HG02840 (cell line): ENCODE measurements at regions not wholly inside any gene's neighbourhood (a gene's known extent, or its start where the extent isn't known, plus 50 kb on each side); places are given as distances from the start of the nearest gene placed in this dataset.

ENCODE experiments used
- ATAC-seq: cut with Tn5 transposase; IDR thresholded peaks from one replicate; pipeline ENCODE4 v1.9.1; 2021; ENCODE audit warnings: mild to moderate bottlenecking, moderate library complexity, moderate number of reproducible peaks; ENCODE audit not compliant: unreplicated experiment, low FRiP score

DNA sequence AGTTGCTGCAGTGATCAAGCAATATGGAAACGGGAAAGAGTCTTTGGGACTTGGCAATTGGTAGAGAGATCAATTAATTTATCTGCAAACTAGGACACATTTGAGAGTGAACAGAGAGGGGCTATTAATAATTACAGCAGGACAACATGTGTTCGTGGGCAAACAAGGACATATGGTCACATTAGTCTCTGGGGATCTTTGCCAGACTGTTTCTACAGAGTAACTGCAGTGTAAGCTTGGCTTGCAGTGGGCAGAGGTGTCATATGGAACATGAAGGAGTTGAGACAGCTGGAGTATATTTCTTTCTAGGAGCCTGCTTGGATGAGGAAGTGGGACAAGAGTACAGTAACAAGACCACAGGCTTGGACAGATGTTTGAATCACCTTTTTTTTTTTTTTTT lies 232.1 kb upstream of the LYZL1 start:
- no peak for ATAC-seq

DNA sequence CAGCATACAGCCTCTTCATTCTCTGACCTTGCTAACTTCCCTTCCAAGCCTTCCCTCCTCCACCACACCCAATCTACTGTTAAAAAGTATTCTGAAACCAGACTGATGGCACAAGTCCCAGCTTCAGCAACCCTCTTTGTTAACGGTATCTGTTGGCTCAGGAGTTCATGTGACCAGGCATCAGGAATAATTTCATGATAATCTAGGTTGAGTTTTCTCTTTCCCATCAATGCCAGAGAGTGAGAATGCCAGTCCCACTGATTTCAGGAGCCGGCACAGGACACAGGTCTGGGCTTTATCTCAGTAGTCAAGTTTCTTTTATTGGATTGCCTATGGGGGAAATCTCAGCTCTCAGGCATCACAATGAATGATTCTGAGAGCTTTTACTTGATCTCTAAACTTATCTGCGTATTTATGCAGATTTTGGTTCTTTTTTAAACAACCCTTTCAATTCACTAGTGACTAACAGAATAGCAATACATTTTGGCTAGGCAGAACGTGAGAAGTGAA lies 231.0 kb upstream of the LYZL1 start:
- ATAC-seq = no peak

DNA sequence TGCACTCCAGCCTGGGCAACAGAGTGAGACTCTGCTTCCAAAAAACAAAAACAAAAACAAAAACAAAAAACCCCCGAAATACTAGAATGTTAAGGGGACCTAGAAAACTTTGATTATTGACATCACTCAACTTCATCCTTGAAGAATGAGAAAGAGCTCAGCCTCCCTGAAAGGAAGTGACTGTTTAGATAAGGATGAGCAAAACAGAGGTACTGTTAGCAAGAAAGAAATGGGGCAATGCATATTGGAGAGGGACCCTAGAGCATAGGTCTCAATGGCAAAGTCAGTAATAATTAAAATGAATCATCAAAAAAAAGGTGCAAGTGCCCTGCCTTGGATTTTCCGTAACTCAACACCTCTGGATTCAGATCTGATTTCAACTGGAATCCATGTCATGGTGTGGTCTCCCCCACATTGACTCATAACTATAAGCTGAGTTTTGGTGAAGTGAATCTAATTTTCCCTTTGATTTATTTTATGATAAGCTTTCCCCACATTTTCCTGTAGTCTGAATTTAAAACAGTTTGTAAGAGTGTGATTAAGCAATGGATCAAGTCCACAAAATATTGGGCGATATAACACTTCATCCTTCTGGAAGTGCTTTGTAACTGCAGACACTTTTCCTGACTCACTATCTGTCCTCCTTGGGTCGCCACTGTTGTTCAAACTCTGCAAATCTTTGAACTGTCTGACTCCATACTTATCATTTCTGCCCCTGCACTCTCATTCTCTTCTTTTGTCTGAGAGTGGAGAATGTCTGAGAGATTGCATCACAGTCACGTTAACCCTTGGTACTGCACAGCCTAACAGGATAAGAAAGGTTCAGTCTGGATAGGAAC lies 224.8 kb upstream of the LYZL1 start:
- ATAC-seq = no peak

DNA sequence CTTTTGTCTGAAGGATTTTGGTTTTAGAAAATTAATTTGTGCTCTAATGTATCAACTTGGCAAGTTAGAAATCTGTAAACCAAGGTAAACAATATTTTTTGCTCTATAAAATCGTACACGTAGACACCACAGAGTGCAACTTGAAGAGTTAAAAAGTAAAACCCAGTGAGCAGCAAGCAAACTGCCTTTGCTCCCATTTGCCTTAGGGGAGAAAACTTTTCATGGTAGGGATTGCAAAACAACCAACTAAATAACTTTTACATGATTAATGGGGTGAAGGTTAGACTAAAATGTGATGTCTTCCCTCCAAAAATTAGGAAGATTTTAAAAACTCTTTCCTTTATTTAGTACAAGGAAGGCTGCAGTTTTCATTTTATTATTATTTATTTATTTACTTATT lies 224.2 kb upstream of the LYZL1 start:
- no peak for ATAC-seq

DNA sequence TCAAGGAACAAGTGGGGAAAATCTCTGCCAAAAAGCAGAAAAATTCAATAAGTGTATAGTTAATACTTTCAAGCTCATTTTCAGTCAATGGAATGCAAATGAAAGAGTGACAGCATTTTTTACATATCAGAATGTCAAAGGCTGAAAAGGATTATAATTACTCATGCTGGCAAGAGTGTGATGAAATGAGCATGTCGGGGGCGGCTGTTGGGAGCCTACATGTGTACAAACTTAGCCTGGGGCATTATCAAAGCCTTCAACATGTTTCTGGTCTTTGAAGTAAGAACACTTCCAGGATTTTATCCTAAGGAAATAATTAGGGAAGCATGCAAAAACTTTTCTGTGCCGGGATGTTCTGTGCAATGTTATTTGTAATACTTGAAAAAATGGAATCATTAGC lies 221.7 kb upstream of the LYZL1 start:
- no peak for ATAC-seq

DNA sequence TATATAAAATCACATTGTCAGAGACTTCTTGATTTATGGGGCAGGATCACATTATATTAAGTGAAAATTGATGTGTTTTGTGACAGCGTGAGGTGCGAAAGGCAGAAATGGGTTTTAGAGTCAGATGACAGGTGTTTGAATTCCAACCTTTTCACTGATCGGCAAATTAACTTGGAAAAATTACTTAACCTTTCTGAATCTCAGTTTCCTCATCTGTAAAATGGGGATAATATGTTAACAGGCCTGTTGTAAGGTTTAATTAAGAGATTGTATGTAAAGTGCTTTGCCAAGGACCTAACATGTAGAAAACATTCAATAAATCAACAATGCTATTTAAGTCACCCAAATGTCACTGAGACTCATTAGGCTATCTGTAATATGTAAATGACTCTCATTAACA lies 221.2 kb upstream of the LYZL1 start:
- ATAC-seq = no peak

DNA sequence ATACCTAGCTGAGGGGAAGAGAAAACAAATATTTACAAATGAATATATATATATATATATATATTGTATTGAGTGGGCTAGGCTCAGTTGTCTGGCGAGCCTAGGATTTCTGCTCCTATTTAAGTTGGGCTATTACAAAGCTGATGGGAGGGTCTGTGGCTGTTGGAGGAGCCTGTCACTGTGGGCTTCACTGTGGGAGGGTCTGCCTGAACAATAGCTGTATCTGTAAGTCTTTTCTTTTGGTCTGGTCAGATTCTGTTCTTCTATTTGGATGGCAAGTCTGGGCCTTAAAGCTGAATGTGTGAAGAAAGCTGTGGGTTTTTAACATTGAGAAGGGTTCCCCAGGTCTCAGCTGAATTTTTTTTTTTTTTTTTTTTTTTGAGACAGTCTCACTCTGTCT lies 220.6 kb upstream of the LYZL1 start:
- ATAC-seq = no peak

DNA sequence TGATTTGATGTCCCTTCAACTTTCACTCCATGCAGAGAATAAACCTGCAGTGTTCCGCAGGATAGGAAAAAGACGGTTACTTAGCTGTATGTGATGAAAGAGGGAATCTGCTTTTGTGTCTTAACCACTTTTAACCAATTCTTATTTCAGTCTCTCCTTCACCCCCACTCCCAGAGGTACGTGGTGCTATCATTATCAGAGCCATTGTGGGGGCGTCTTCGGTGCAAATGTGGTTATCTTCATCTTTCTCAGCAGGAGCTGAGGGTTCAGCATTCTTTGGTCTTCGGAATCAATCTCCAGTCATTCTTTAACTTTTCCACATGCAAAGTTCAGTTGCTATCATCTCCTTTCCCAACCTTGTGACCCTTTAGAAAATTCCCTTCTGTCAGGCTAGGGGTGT lies 219.9 kb upstream of the LYZL1 start:
- no peak for ATAC-seq

DNA sequence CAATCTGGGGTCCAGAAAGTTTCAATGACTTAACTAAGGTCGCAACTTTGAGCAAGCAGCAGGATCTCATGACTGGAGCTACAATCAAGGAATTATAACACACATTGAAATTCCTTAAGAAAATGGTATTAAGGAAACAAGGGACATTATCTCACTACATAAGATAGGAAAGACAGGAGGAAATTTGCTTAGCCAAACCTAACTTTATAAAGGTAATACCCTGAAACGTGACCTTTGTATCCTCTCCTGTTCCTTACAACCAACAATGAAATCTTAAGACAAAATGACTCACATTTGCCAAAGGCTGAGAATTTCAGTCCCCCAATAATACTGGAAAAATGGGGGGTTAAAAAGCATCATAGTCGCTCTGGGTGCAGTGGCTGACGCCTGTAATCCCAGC lies 218.9 kb upstream of the LYZL1 start:
- no peak for ATAC-seq

DNA sequence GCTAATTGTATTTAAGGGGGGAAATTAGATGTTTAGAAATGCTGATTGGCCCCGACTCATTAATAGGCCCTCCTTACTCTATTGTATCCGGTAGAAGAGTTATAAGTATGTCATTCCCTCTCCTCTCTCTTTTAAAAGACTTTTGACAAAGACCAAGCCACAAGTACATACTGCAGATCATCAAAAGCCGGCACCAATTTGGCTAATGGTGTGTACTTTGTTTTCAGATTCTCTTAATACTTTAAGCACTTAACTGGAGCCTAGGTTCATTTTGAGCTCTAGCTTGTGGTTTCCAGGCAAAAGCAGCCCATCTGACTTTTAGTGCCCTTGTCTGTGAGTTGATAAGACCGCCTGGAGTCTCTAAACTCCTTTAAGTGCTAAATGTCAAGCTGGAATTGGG lies 210.0 kb upstream of the LYZL1 start:
- ATAC-seq = no peak

DNA sequence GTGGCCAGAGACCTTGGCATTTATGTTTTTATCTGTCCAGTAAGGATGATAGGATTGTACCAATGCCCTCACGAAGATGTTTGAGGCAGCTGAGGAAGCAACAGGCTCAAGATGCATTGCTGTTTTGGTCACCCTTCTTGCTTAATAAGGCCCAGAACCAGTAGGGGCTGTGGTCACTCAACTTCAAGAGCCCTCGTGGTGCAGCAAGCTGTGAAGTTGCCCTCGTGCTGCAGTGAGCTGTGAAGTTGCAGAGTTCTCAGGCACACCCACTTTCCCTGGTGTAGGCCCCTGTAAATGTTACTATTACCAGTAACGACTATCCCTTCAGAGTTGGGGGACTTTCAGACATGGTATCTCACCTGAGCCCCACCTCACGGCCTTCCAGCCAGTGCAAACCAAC lies 207.6 kb upstream of the LYZL1 start:
- ATAC-seq = no peak

DNA sequence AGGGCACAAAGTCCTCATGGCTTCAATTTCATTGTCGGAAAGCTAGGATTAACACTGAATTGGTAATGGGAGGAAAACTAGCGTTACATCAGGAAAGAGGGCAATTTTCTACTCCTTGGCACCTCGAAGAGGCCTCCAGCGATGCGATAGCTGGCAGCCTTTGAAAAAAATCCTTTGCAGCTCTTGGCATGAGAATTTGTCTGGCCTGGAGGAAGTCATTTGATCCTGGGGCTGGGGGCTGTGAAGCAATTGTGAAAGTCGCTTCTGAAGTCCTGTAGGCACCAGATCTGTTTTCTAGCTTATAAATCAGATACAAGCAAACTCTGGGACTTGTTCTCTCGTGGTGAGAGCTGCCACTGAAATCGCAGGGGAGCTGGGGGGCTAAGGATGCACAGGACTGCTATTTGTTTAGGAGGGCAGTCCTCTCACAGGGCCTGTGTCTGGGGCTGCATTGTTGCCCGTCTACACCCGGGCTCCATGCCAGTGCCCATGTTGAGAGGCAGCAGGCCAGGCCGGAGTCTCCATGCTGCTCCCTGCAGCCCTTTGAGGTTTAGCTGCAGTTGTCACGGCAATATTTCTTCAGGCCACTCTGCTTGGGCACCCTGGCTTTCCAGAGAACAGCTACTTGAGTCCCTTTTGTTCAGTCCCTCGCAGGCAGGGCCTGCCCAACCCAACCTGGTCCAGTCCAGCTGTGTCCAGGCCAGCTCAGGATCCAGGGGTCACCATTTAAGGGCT lies 206.8 kb upstream of the LYZL1 start:
- no peak for ATAC-seq

DNA sequence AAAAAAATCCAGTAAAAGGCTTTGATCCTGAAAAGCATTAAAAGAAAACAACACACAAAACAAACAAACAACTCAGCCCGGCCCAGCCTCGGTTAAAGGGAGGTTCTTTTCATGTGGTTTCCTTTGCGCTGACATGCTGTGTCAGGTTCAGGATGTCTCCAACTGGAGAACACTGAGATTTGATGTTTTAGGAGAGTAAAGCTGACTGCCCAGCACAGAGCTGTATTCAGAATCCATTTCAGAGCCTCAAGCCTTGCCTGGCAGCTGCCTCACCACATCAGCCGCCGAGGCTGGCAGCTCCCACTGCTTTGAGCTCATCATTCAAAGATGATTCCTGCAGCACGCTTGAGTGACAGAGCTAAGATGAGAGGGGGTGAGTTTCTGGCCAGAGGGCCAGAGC lies 205.8 kb upstream of the LYZL1 start:
- ATAC-seq = no peak

DNA sequence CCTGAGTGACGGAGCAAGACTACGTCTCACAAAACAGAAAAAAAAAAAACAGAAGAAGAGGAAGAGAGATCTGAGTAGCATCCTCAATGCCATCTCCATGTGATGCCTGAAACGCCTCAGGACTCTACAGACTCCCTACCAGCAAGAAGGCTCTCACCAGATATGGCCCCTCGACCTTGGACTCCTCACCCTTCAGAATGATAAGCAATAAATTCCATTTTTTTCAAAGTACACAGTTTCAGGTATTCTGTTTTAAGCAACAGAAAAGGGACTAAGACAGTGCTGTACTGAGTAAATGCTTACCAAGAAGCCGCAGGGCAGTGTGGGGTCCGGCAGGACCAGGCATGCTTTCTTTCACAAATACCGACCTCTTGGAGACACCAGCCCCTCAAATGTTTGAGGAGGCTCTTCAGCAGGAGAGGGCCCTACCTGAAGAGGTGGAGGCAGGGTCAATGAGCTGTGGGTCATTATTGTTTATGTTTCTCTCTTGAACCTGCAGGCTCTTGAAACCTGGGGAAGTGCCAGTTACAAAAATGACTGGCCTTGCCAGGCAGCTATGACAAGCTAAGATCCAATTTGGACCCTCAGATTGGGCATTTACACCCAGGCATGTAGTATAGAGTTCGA lies 204.1 kb upstream of the LYZL1 start:
- no peak for ATAC-seq

DNA sequence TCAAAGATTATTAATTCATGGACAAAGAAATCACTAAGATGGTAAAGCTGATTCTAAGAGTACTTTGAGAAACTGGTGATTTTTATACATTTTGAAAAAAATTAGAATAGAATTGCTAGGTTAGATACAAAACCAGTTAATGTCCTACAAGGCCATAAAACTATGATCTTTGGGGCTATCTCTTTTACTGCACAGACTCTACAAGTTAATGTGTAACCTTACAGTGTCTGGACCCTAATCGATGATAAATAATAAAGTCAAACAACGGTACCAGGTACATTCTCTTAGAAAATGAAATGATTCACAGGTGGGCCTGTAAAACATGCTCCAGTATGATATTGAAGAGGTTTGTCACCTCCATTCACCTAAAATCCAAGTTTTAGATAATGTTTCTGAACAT lies 199.8 kb upstream of the LYZL1 start:
- ATAC-seq = no peak

DNA sequence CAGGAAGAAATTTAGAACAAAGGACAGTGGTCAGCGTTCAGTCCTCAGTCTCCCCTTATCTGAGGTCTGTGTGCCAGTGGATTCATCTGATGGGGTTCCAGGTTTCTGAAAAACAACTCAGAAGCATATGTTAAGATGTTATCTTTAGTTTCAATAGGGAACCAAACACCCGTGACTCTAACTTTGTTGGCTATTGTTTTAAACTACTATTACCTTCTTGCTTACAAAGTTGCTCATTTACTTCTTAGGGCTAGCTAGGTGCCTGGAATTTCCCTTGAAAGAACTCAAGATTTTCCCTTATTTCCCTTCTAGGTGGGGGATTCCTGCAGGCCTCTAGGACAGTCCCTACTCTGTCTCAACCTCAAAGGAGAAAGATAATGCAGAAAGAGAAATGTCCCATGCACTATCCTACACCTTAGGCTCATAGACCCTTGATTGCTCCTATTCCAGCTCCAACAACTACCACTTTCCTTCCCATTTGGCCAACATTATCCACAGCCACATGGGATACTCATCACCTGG lies 192.5 kb upstream of the LYZL1 start:
- no peak for ATAC-seq

DNA sequence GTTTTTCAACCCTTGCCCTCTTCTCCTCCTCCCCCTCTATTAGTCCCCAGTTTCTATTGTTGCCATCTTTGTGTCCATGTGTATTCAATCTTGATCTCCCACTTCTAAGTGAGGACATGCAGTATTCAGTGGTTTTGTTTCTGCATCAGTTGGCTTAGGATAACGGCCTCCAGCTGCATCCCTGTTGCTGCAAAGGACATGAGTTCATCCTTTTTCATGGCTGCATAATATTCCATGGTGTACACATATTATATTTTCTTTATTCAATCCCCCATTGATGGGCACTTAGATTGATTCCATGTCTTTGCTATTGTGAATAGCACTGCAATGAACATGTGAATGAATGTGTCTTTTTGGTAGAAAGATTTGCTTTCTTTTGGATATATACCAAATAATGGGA lies 190.4 kb upstream of the LYZL1 start:
- no peak for ATAC-seq

DNA sequence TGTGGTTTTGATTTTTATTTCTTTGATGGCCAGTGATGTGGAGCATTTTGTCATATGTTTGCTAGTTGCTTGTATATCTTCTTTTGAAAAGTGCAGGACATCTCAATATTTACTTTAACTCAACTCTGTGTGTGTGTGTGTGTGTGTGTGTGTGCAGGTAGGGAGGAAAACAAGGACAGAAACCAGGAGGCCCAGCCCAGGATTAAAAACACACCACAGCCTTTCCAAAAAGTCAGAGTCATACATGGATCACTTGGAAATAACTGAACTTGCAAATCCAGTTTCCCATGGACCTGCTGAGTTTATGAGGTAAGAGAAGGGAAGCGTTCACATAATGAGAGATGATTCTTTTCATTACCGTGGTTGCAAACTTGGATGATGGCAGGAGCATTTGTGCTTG lies 189.9 kb upstream of the LYZL1 start:
- ATAC-seq = no peak

DNA sequence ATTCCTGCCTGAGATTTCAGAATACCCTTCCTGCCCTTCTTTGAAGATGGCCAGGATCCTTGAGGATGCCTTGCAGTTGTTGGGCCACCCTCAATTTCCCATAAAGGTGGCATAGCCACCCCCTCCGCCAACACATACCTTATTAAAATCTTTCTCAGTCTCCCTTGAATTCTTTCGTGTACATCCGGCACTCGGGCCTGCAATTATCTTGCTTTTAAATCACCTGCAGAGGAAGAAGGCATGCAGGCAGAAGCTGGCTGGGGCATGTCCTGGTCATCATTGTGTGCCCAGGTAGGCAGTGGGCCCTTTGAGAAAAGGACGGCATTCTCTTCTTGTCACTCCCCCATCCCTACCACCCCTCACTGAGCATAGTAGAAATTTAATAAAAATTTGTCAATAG lies 189.5 kb upstream of the LYZL1 start:
- no peak for ATAC-seq

DNA sequence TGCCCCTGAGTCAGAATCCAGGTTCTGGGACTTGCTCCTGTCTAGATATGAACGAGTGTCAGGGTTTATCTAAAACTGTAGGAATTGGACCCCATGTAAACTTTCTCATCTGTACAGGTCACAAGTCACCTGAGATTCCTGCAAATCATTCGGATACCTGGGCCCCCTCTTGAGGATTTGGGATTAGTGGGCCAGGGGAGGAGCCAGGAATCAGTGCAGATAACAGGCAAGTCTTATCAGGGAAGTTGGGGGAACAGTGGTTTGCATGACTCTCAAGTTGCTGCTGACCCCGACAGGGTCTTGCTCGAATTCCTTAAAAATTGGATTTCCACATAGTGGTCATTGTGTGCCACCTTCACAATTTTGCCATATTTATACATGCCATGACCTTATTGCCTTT lies 188.4 kb upstream of the LYZL1 start:
- no peak for ATAC-seq

DNA sequence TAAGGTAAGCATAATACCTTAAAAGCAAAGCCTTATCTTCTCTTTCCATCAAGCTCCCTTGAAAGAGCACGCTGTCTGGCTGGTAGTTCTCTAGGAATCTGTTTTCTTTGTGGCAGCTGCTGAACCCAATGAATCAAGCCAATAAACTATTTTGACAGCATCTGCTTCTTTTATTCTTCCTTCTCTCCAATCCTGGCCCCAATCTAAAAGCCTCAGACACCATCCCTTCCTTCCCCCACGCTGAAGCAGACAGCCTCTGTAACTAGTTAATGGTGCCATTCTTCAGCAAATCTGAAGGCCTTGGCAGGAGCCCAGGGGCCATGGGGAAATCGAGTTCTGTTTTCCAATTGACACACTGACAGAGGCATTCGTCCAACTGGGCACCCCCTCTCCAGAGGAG lies 186.6 kb upstream of the LYZL1 start:
- no peak for ATAC-seq
